ENCODE measurements at regions not wholly inside any gene's neighbourhood (a gene's known extent, or its start where the extent isn't known, plus 50 kb on each side); places are given as distances from the start of the nearest gene placed in this dataset.

DNA sequence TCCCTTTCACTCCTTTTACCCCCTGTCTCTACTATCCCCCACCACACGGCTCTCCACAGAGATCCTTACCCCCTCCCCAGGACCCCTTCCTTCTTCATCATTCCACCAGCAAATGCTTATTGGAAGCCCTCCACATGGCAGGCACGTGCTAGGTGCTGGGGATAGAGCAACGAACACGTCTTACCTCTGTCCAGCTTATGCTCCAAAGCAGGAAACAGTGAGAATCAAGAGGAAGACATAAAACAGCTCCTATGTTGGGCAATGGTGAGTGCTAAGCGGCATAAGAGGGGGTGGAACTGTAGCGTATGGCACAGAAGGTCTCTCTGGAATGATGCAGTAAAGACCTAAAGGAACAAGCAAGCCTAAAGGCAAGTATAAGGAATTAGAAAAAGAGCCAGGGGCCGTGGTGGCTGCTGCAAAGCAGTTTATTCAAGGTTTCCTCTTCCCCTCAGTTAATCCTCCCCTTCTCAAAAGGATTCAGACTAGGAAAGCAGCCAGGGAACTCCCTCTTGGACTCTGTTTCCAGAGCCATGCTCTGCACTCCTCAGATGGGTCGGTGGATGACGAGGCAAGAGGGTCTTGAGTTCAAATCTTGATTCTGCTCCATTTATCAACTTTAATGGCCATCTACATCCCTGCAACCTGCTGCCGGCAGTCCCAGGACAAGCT, 289.4 kb downstream of the FOXO1 start:
- DNase-seq, result no peak

DNA sequence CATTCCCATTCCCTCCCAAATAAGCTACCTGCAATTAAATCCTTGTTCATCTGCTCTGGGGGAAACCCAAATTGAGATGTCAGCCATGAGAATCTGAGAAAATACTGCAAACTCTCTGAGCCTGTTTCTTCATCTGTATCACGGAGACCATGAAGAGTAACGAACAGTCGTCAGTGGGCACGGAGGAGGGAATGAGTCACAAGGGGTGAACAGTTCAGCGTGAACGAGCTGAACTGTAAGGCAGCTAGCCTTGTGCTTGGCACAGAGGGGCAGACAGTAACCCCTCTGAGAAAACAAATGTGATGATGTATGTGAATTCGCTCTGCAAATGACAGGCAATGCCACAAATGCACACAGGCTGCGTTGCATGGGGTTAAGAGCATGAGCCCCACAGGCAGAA, 288.7 kb downstream of the FOXO1 start:
- no peak for DNase-seq

DNA sequence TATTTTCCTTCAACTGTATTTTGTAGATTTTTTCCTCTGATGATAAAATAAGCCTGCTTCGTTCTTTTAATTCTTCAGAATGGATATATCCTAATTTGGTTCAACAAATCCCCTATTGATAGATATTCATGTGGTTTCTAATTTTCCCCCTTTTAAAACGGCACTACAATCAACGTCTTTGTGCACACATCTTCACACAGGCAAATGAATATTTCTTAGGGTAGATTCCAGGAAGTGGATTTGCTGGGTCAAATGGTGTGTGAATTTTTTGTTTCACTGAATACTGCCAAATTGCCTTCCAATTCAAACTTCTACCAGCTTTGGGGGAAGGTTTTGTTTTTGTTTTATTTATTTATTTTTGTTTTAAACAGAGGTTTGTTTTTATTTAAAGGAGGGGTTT, 287.2 kb downstream of the FOXO1 start:
- no peak for DNase-seq

DNA sequence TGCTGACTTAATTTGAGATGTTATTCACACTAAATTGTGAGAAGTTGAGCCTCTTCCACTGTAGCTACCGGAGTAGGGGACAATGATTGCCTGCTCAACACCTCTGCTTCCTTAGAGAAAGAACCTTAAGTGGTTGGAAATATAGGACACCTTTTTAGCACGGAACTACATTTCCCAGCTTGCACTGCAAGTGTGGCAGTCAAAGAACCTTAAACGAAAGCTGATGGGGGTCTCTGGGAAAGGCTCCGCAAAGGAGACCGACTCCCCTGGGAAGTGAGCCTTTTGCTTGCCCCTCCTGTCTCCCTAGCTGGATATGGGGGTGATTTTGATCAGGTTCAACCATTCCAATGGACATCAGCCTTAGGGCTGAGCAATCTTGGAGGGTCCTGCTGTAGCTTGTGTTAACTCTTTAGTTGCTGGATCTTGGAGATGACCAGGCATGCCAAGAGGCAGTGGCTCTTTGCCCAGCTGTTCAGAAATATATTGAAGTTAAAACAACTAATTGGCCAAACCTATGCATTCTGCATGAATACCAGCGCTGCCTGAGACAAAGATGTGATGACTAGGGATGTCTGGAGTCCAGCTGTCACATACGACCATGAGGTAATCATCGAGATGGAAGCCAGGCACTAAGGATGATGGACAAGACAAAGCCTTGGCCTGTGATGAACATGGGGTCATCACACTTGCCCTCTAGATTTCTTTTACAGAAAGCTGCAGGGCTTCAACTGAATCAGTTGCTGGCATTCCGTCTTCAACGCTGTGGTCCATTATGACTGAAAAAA, 286.5 kb downstream of the FOXO1 start:
- DNase-seq, result no peak

DNA sequence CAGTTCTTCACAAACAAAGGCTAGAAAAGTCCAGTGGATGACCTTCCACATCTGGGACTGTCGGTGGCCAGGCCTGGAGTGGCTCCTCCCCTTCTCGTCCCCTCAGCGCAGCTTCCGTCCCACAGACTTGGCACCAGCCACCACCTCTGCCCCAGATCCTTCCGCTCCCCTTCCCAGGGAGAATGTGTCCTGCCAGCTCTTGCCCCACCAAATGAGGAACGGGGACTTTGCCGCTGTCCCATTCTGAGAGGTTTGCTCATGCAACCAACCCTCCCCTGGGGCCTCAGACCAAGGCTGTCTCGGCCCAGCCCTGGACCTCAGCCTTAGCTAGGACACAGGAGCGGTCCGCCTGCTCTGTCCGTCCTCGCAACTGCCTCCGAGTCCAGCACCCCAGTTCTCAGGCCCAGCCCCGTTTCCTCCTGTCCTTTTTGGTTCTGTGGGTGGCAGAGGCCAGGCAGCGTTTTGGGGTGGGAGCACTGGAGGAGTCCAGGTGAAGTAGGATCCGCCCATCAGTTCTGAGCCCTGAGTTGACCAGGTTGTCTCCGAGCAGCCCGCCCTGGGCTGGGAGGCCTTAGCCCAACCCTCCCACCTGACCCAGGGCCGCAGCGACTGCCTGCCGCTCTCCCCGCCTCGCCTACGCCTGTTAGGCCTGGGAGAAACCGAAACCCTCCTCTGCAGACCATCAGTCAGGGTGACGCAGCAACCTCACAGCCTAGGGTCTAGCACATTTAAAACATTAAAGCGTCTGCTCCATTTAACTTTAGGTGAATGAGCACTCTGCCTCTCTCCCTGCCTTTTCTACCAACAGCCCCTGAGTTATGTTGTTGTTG, 284.3 kb downstream of the FOXO1 start:
- no peak for DNase-seq

DNA sequence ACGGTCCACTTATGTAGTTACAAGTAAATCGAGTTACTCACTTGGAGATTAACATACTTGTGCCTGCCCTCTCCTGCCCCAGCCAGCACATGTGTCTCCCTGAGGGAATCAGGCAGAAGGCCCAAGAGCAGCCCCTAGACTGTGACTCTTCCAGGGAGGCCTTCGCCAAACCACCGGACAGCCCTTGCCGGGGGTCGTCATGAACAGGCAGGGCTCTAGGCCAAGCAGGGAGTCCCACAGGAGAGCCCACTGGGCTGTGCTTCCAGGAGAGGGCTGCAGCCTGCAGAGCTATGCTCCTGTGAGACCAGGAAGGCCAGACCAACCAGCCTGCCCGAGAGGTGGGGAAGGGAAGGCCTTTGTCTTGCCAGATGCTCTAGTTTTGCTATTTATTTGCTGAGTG, 283.3 kb downstream of the FOXO1 start:
- DNase-seq, result no peak

DNA sequence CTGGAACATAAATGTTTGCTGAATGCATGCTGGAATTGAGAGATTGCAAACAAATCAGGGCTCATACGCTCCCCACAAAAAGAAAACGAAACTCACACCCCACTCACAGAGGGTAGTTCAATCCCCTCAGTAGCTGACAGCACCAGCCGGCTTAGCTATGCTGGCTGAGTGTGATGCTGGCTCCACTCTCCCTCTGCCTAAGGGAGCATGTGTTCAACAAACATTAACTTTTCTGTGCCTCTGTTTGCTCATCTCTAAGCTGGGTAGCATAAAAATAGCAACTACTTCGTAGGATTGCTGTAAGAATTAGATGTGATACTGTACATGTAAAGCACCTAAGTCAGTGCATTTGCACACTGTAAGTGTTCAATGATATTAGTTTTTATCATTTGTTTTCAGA, 282.6 kb downstream of the FOXO1 start:
- no peak for DNase-seq

DNA sequence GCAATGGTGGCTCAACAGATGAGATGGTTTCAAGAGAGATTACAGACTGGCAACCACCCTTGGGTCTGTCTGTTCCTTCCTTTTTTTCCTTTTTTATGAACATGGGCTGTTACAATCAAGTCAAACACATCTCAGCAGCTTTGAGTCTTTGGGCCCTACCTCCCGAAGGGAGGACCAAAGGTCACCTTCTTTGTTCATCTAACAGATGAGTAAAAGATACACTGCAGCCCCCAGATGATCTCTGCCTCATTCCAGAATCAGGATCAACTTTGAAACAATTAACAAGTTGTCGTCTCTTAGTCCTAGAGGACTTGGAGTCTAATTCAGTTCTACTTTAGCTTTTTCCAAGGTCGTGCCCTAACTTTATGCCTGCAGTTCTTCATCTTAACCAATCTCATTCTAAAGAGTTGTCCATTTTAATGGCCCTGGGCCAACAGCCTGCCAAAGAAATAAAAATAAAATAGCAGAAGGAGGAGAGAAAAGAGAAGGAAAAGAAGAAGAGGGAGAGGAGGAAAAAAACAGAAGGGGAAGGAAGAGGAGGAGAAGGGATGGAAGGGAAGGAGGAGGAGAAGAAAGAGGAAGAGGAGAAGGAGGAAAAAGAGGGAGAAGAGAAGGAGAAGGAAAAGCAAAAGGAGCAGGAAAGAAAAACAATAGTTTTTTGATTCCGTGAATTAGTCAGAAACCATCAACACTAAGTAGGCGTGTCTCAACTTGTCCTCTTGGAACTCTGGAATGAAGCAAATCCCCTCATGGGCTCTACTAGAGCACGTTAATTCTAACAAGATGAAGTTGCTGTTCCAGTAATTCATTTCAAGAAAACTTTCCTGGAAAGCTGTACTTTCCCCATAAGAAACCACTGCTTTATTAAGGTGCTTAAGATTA, 281.2 kb downstream of the FOXO1 start:
- DNase-seq, result no peak

DNA sequence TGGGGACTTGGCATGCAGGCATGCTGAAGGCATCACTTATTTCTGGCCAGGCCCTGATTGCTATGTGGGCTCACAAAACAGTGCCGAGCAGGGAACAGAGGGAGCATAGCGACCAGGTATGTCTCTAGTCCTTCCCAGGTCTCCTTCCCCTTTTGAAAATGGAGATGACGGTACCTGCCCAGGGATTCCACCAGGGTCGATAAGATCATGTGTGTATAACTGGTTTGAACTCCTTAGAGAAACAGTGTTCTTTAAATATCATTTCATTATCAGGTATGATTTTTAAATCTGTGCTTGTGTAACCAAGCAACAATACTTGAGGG, 280.6 kb downstream of the FOXO1 start:
- no peak for DNase-seq

DNA sequence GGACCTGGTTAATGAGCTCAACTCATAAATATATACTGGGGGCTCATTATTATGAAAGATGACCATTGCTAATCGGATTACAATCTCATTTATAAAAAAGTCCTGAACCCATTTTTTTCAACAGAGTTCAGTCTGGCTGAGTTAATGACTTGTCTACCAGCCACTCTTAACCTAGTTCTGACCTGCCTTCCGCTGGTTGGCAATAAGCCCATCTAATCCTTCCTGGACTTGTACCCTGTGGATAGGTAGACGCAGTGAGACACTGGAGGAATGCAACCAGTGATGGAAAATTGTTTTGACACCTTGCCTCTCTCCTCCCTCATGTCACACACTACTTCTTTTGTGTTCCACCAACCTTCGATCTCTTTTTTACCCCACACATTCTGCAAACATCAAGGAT, 279.9 kb downstream of the FOXO1 start:
- no peak for DNase-seq

DNA sequence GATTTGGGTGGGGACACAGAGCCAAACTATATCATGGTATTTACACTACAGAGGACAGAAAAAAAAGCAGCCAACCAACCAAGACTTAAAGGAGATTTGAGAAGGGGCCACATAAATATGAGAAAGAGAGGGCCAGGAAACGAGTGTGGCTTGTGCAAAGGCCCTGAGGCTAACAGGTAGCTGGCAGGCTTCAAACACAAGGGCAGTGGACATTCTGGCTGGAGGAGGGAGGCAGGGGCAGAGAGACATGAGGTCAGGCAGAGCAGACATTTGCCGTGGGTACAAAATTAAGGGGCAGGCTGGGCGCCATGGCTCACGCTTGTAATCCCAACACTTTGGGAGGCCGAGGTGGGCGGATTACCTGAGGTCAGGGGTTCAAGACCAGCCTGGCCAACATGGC, 278.7 kb downstream of the FOXO1 start:
- DNase-seq, result no peak

DNA sequence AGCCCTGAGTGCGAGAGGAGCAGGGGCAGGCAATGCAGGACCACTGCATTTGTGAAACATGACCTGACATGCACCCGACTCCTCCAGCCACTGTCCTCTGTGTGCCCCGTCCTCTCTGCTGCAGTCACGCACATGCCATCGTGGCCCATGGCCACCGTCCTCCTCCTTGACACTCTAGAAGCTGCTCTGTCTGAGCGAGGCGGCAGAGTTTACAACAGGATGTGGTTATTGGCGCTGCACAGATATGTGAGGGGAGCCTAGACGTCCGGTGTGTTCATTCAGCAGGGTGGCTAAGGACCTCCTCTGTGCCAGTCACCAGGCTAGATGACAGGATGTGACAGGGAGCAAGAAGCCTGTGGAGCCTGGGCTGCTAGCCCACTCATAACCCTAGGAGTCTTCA, 277.8 kb downstream of the FOXO1 start:
- DNase-seq, result no peak

DNA sequence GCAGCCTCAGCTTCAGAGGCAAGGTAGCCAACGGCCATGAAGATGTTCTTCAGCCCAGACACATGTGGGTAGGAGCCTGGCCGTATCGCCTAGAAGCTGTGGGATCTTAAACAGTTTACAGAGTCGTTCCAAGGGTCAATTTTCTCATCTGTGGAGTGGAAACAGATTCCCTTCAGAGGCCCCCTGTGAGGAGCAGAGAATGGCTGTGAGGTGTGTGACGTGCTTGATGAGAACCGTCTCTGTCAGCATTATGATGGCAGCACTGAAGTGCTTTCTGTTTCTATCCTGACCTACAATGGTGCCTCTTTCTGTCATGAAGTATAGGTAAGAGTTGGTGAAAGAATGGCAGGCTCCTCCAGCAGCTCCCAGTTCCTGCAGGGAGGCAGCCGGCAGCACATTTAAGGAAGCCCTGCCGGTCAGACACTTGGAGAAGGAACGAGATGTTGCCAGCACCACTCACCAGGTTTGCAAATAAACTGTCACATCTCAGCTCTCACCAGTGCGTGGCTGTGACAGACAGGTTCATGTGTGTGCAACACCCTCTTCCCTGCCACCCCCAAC, 277.3 kb downstream of the FOXO1 start:
- DNase-seq, result no peak

DNA sequence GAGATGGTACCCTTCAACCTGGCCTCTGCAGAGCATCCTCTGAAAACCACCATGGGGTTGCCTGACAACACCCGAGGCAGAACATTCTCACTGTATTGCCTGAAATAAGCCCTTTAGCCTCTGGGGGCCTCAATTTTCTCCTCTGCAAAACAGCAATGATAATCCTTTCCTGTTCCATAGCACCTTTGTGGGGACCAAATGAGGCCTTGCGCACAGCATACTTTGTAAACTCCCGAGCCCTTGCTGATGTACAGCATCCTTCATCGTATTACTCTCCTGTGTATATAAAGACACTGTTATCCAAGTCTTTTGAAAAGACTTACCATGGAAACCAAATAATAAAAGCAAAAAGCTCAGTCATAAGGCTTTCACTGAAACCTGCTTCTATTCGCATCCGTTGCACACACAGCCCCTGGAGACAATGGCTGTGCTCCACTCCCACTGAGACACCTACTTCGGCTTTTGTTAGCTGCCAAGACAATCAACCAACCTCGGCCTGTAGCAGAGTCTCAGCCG, 276.0 kb downstream of the FOXO1 start:
- DNase-seq, result no peak

DNA sequence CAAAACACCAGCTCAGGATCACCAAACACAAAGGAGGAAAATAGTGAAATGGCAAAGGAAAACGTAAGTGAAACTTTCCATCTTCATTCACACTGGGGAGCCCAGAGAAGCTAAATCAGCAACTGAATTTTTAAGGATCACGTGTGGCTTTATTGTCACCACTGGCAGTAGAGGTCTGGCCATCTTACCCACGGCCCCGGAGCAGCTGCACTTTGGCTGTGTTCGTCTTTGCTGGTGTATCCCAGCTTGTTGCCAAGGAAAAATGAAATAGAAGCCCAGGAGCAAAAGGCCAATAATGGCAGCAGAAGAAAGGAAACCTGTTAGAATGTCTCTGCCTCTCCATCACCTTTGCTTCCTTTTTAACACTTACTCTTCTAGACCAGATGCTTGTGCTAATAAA, 274.7 kb downstream of the FOXO1 start:
- DNase-seq, result no peak

DNA sequence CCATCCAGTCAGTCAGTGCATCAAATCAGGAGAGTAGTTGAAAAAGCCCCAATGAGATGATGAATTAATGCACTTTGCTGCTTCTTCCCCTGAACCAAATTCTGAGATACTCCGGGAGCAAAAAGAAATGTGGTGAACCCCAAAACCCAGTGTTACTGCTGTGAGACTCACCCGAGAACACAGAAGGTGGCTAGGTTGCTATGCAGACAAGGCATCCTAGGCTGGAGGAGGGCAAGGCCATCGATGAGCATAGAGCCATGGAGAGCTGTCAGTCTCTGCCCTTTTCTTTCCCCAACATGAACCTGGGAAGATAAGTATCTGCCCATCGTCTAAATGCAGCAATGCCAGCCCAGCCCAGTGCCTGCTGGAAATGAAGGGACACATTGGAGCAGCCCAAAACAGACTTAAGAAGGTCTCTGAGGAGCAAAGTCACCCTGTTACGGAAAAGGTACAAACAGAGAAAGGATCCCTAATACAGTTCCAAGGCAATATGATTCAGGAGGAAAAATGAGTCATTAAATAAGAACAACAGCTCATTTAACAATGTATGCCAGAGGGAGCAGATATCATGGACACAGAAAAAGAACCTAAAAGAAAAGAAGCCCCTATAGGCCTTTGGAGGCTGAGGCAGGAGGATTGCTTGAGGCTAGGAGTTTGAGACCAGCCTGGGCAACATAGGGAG, 272.0 kb downstream of the FOXO1 start:
- no peak for DNase-seq

DNA sequence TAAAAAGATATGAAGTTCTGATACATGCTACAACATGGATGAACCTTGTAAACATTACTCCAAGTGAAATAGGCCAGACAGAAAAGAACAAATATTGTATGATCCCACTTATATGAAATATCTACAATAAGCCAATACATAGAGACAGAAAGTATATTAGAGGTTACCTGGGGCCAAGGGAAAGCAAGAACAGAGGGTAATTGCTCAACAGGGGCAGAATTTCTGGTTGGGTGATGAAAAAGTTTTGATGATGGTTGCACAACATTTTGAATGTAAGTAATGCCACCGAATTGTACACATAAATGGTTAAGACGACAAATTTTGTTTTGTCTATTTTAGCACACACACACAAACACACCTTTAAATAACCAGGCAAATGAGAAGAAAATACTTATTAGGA, 268.4 kb downstream of the FOXO1 start:
- no peak for DNase-seq

DNA sequence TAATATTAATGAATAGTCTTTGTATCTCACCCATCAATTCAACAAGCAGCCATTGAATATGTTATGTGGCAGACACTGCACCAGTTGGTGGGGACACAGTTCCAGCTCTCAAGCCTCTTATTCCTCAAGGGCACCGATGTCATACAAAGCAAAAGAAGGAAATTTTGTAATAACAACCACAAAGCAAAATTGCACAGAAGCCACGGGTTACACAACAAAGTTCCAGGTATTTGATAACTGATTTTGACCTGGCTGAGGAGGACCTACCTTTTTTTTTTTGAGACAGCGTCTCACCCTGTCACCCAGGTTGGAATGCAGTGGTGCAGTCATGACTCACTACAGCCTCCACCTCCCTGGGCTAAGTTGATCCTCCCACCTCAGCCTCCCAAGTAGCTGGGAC, 266.7 kb downstream of the FOXO1 start:
- DNase-seq, result peak; percentile 23

DNA sequence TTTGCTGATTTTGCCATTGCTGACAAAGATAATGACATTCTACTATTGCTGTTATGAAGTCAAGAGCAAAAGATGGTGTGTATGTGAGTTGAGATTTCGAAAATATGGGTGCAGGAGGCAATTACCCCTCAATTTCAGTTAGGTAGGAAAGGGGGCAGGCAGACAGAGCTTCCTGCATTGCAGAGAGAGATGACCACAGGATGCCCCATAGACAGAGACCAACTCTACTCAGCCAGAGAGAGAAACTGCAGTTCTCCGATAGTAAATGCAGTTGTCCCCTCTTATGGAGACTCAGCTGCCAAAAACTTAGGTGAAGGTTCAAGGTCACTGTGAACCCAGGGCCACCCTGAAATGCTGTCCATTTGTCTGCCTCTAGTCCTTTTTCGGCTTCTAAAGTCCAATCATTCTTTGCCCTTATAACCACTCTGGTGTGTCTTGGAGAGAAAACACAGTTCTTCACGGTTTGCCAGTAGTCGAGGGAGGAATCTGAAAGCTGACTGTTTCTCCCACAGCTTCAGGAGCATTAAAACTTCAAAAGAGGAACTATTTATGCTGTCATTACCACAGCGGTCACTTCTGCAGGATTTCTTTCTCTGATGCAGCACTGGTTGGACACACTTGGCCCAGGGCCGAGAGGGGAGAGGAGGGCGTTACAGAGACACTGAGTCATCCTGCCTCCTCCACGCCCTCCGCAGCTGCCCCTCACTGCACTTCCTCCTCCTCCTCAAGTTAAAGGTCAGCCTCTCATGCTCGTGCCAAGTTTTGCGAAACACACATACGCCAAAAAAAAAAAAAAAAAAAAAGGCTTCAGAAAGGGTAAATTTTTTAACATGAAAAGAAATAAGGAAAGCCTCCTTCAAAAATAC, 264.3 kb downstream of the FOXO1 start:
- DNase-seq, result peak; percentile 99

DNA sequence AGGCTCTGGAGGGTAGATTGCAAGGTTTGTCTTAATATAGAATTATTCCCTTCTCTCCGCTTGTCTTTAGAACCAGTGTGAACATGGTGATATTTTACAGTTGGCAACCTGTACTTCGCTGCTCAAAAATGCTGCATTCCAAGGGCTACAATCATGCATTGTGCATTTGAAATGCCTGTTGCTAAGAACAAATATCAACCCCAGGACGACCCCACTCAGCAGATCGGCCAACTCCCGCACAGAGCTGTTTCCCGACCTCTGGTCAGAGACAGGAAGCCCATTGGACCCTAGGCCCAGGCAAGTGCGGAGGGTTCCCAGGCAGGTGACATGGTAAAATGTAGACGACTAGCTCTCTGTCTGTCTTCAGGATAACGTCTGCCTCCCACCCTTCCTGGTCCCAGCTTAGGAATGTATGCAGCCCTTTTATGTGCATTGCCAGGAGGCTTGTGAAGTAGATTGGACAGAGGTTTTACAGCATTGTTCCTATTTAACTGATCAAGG, 263.5 kb downstream of the FOXO1 start:
- no peak for DNase-seq
